HEK293 (cell line): ENCODE measurements at regions not wholly inside any gene's neighbourhood (a gene's known extent, or its start where the extent isn't known, plus 50 kb on each side); places are given as distances from the start of the nearest gene placed in this dataset.
A peak's percentile ranks its signal among the peaks of the same experiment; 100 is the strongest.

Source experiments
- CTCF ChIA-PET: fragments of 350-600 bp; formaldehyde crosslinking; extraction: SDS; loops from one replicate; lab custom pipeline; 2021; ENCODE audit warnings: antibody characterized with exemption; lab: Yijun Ruan, JAX
- POLR2A ChIA-PET: fragments of 300-600 bp; formaldehyde crosslinking; extraction: SDS; loops from one replicate; lab custom pipeline; 2020; ENCODE audit warnings: antibody characterized with exemption, inconsistent platforms; lab: Yijun Ruan, JAX
- H3K27ac ChIP-seq: fragments of 200-500 bp; sonication (Bioruptor generic); 2 replicates; pipeline ENCODE4 v1.5.1; 2014; ENCODE audit warnings: low read depth, low read length, control low read depth, inconsistent platforms; ENCODE audit errors: extremely low read depth
- H3K36me3 ChIP-seq, 2 experiments: fragments of 200-500 bp in 1 of 2; sonication (Bioruptor generic) in 1 of 2; 1 replicate in 1 of 2; 2 replicates in 1 of 2; pipeline ENCODE4 v1.5.1; 2014 to 2017; ENCODE audit warnings: inconsistent platforms in 2 of 2, low read length in 2 of 2; ENCODE audit not compliant: control insufficient read depth in 2 of 2, insufficient read depth in 1 of 2
- H3K4me1 ChIP-seq: fragments of 200-500 bp; sonication (Bioruptor generic); 2 replicates; pipeline ENCODE4 v1.5.1; 2014; ENCODE audit warnings: mild to moderate bottlenecking, low read length, inconsistent platforms; ENCODE audit not compliant: control insufficient read depth, insufficient read depth
- H3K4me3 ChIP-seq: 2 replicates; pipeline ENCODE4 v1.5.1; 2011; ENCODE audit warnings: low read depth, mild to moderate bottlenecking, control low read depth, low read length, moderate library complexity
- H3K9me3 ChIP-seq: fragments of 200-500 bp; sonication (Bioruptor generic); 2 replicates; pipeline ENCODE4 v1.5.1; 2014; ENCODE audit warnings: low read depth, low read length, inconsistent platforms; ENCODE audit not compliant: control insufficient read depth, insufficient read depth
- FEZF1 ChIP-seq: fragments of 450-650 bp; formaldehyde crosslinking; IDR thresholded peaks from 2 replicates; pipeline ENCODE4 v1.5.1; 2016; ENCODE audit warnings: missing biosample characterization, missing genetic modification characterization
- GFI1B ChIP-seq: fragments of 450-650 bp; formaldehyde crosslinking; IDR thresholded peaks from 2 replicates; pipeline ENCODE4 v1.5.1; 2016; ENCODE audit warnings: missing biosample characterization, missing genetic modification characterization
- IKZF3 ChIP-seq: fragments of 450-650 bp; IDR thresholded peaks from 2 replicates; pipeline ENCODE4 v1.5.0; 2018; ENCODE audit warnings: missing biosample characterization, mild to moderate bottlenecking, missing genetic modification characterization, moderate library complexity
- OSR2 ChIP-seq: fragments of 450-650 bp; formaldehyde crosslinking; IDR thresholded peaks from 2 replicates; pipeline ENCODE4 v1.5.1; 2016; ENCODE audit warnings: missing biosample characterization, missing genetic modification characterization
- PRDM6 ChIP-seq: fragments of 450-650 bp; formaldehyde crosslinking; IDR thresholded peaks from 2 replicates; pipeline ENCODE4 v1.5.1; 2017; ENCODE audit warnings: missing biosample characterization, missing genetic modification characterization
- WT1 ChIP-seq: fragments of 450-650 bp; formaldehyde crosslinking; IDR thresholded peaks from 2 replicates; pipeline ENCODE4 v1.5.1; 2016; ENCODE audit warnings: missing biosample characterization, missing genetic modification characterization
- ZBTB44 ChIP-seq: fragments of 450-650 bp; IDR thresholded peaks from 2 replicates; pipeline ENCODE4 v1.5.1; 2018; ENCODE audit warnings: missing biosample characterization, mild to moderate bottlenecking, missing genetic modification characterization
- ZNF132 ChIP-seq: fragments of 450-650 bp; formaldehyde crosslinking; IDR thresholded peaks from 2 replicates; pipeline ENCODE4 v1.5.1; 2017; ENCODE audit warnings: missing biosample characterization, missing genetic modification characterization, borderline replicate concordance
- ZNF239 ChIP-seq: fragments of 450-650 bp; formaldehyde crosslinking; IDR thresholded peaks from 2 replicates; pipeline ENCODE4 v1.5.1; 2016; ENCODE audit warnings: missing biosample characterization, missing genetic modification characterization
- ZNF274 ChIP-seq, 2 experiments: fragments of 200-500 bp in 1 of 2; fragments of 450-650 bp in 1 of 2; sonication (Bioruptor generic) in 1 of 2; formaldehyde crosslinking in 1 of 2; IDR thresholded peaks; 2 replicates each; pipeline versions ENCODE4 v1.5.1 to v1.6.1; 2014 to 2016; ENCODE audit warnings: borderline replicate concordance in 1 of 2, inconsistent platforms in 1 of 2, low read length in 1 of 2, missing biosample characterization in 1 of 2, missing genetic modification characterization in 1 of 2
- ZNF394 ChIP-seq: fragments of 450-650 bp; formaldehyde crosslinking; IDR thresholded peaks from 2 replicates; pipeline ENCODE4 v1.5.1; 2016; ENCODE audit warnings: missing biosample characterization, missing genetic modification characterization, mild to moderate bottlenecking, moderate library complexity, borderline replicate concordance
- ZNF518A ChIP-seq: fragments of 450-650 bp; formaldehyde crosslinking; conservative IDR thresholded peaks from 2 replicates; pipeline ENCODE4 v1.5.1; 2016; ENCODE audit warnings: low read depth, missing biosample characterization, missing genetic modification characterization
- ZNF561 ChIP-seq: fragments of 450-650 bp; IDR thresholded peaks from 2 replicates; pipeline ENCODE4 v1.5.1; 2018; ENCODE audit warnings: missing biosample characterization, missing genetic modification characterization, borderline replicate concordance
- ZNF658 ChIP-seq: fragments of 450-650 bp; formaldehyde crosslinking; IDR thresholded peaks from 2 replicates; pipeline ENCODE4; 2016; ENCODE audit warnings: missing biosample characterization, missing genetic modification characterization
- ZNF692 ChIP-seq: fragments of 450-650 bp; formaldehyde crosslinking; IDR thresholded peaks from 2 replicates; pipeline ENCODE4 v1.5.1; 2016; ENCODE audit warnings: missing biosample characterization, missing genetic modification characterization
- ZNF704 ChIP-seq: fragments of 450-650 bp; formaldehyde crosslinking; IDR thresholded peaks from 2 replicates; pipeline ENCODE4 v1.5.1; 2016; ENCODE audit warnings: missing biosample characterization, missing genetic modification characterization
- ZNF76 ChIP-seq: fragments of 450-650 bp; formaldehyde crosslinking; IDR thresholded peaks from 2 replicates; pipeline ENCODE4; 2016; ENCODE audit warnings: low read depth, missing biosample characterization, missing genetic modification characterization, borderline replicate concordance
- ZNF768 ChIP-seq: fragments of 450-650 bp; formaldehyde crosslinking; IDR thresholded peaks from 2 replicates; pipeline ENCODE4 v1.5.1; 2018; ENCODE audit warnings: missing biosample characterization, mild to moderate bottlenecking, missing genetic modification characterization
- ZNF843 ChIP-seq: fragments of 450-650 bp; formaldehyde crosslinking; IDR thresholded peaks from 2 replicates; pipeline ENCODE4 v1.5.1; 2016; ENCODE audit warnings: missing biosample characterization, missing genetic modification characterization

GRCh38 chr4:20451986-20452385, 200.3 kb downstream of the SLIT2 start:
- POLR2A ChIA-PET = no interaction called here
- H3K27ac ChIP-seq = no peak overlapping the region
- H3K36me3 ChIP-seq = peaks cover 0 to 8% of the 10 kb centered on the region in 2 experiments; a peak in 1 of 3 replicates
- TF ChIP-seq ZBTB44 (tag by site-specific recombination) = no peak
- no peak for TF ChIP-seq ZNF132 (tag by site-specific recombination)
- no peak for TF ChIP-seq ZNF274 (IDR thresholded peaks at IDR 0.05; ENCODE audit: low read length)
- no peak for TF ChIP-seq ZNF274 (tag by site-specific recombination; IDR thresholded peaks at IDR 0.05; ENCODE audit: borderline replicate concordance)
- no peak for TF ChIP-seq WT1 (tag by site-specific recombination)
- no peak for TF ChIP-seq ZNF692 (tag by site-specific recombination)
- no peak for TF ChIP-seq ZNF704
- TF ChIP-seq ZNF768 (tag by site-specific recombination) = no peak
- no peak for TF ChIP-seq ZNF394 (tag by site-specific recombination)
- TF ChIP-seq, all 188 proteins: peak for 0
- Histone ChIP-seq H3K9me3 (no peaks in the 10 kb centered on the region), H3K4me1 (no peaks in the 10 kb centered on the region), H3K4me3 (no peak overlapping the region)
- CTCF ChIA-PET = no interaction called here

GRCh38 chr4:20454515-20454914, 202.8 kb downstream of the SLIT2 start:
- Histone ChIP-seq H3K9me3 (no peaks in the 10 kb centered on the region), H3K4me3 (no peak overlapping the region), H3K4me1 (no peaks in the 10 kb centered on the region), H3K27ac (no peak overlapping the region), H3K36me3 (no peaks in the 10 kb centered on the region)
- POLR2A ChIA-PET = no interaction called here
- CTCF ChIA-PET = interaction anchor here (0.7 kb wide), 1 partner anchor 119 kb away, joined by 3 read pairs; no protein-coding TSS in a partner anchor
- peak; percentile 77; the same call in 1 of the 2 replicates for TF ChIP-seq ZBTB44 (tag by site-specific recombination)
- no peak for TF ChIP-seq ZNF76 (tag by site-specific recombination)
- TF ChIP-seq IKZF3 = peak; percentile 62
- TF ChIP-seq ZNF843 (tag by site-specific recombination) = peak; percentile 83
- no peak for TF ChIP-seq GFI1B (tag by site-specific recombination)
- no peak for TF ChIP-seq ZNF561 (tag by site-specific recombination)
- peak; percentile 95 for TF ChIP-seq PRDM6 (tag by site-specific recombination)
- 0 out of 2 replicates have a peak, but pooled peaks have one; percentile 34 for TF ChIP-seq ZNF518A
- TF ChIP-seq ZNF658 (tag by site-specific recombination) = no peak
- peak; percentile 58 for TF ChIP-seq FEZF1 (tag by site-specific recombination)
- peak; percentile 48; the same call in 1 of the 2 replicates for TF ChIP-seq OSR2 (tag by site-specific recombination)
- TF ChIP-seq ZNF239 (tag by site-specific recombination) = no peak
